Dendritic cell treated with granulocyte-macrophage colony-stimulating factor and Interleukin-4, amounts not matched to agents 40 ng/mL and 50 ng/mL, for 4 days (primary cell): ENCODE measurements at regions not wholly inside any gene's neighbourhood (a gene's known extent, or its start where the extent isn't known, plus 50 kb on each side); places are given as distances from the start of the nearest gene placed in this dataset.

ENCODE experiments used
- H3K27ac Mint-ChIP-seq: one replicate; pipeline ENCODE4 v1.8.0; 2022; ENCODE audit warnings: mild to moderate bottlenecking, mixed read lengths
- H3K27me3 Mint-ChIP-seq: one replicate; pipeline ENCODE4 v1.8.0; 2022; ENCODE audit warnings: mild to moderate bottlenecking, mixed read lengths
- H3K36me3 Mint-ChIP-seq: one replicate; pipeline ENCODE4 v1.8.0; 2022; ENCODE audit warnings: low read depth, mixed read lengths
- H3K4me1 Mint-ChIP-seq: one replicate; pipeline ENCODE4 v1.8.0; 2022; ENCODE audit warnings: low read depth, mixed read lengths
- H3K4me3 Mint-ChIP-seq: one replicate; pipeline ENCODE4 v1.8.0; 2022; ENCODE audit warnings: mild to moderate bottlenecking, moderate library complexity, mixed read lengths
- H3K9me3 Mint-ChIP-seq: one replicate; pipeline ENCODE4 v1.8.0; 2022; ENCODE audit warnings: mixed read lengths
- intact Hi-C: fragments of 100-400 bp; cut with micrococcal nuclease; formaldehyde crosslinking; loops from one replicate; pipeline ENCODE4 v1.15.0; 2022

GRCh38 chr10:6305401-6306321, 102.9 kb downstream of the PFKFB3 start:
- H3K36me3 Mint-ChIP-seq: no peaks in the 10 kb centered on the region

GRCh38 chr10:6306917-6307316, 104.2 kb downstream of the PFKFB3 start:
- peaks cover 20% of the 10 kb centered on the region for H3K4me1 Mint-ChIP-seq
- no peak overlapping the region for H3K27ac Mint-ChIP-seq
- intact Hi-C loops: no loop called here
- H3K9me3 Mint-ChIP-seq: peaks cover 7% of the 10 kb centered on the region
- H3K36me3 Mint-ChIP-seq: no peaks in the 10 kb centered on the region
- H3K27me3 Mint-ChIP-seq: peaks cover 8% of the 10 kb centered on the region
- H3K4me3 Mint-ChIP-seq: no peak overlapping the region

More at GRCh38 chr10:6305401-6306321, 102.9 kb downstream of the PFKFB3 start:
- H3K4me1 Mint-ChIP-seq: peaks cover 31% of the 10 kb centered on the region
- H3K4me3 Mint-ChIP-seq: no peak overlapping the region
- peaks cover 5% of the 10 kb centered on the region for H3K27me3 Mint-ChIP-seq
- peaks cover 7% of the 10 kb centered on the region for H3K9me3 Mint-ChIP-seq
- intact Hi-C loops: no loop called here
- no peak overlapping the region for H3K27ac Mint-ChIP-seq

GRCh38 chr10:6309816-6310215, 107.1 kb downstream of the PFKFB3 start:
- H3K27ac Mint-ChIP-seq: no peak overlapping the region
- peaks cover 7% of the 10 kb centered on the region for H3K9me3 Mint-ChIP-seq
- H3K27me3 Mint-ChIP-seq: peaks cover 16% of the 10 kb centered on the region
- intact Hi-C loops: no loop called here
- H3K4me1 Mint-ChIP-seq: peaks cover 9% of the 10 kb centered on the region
- no peak overlapping the region for H3K4me3 Mint-ChIP-seq
- H3K36me3 Mint-ChIP-seq: no peaks in the 10 kb centered on the region

DNA sequence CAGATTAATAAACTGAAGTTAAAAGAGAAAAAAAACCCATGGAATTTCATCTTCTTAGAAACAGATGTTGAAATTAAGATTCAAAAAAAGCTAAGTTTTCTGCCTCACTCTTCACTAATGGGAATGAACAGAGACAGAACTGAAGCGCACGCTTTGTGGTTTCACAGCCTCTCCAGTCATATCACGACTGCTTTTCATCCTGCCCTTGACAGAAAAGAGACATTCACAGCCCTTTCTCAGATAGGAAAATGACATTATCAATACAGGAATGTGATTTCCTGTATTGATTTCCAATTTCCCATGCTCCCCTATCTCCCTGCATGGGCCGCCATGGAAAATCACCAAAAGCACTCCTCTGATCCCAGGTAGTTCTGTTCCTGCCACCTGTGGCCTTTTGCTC, 108.2 kb downstream of the PFKFB3 start:
- peaks cover 17% of the 10 kb centered on the region for H3K27me3 Mint-ChIP-seq
- peaks cover 7% of the 10 kb centered on the region for H3K9me3 Mint-ChIP-seq
- H3K4me1 Mint-ChIP-seq: peaks cover 2% of the 10 kb centered on the region
- no peak overlapping the region for H3K27ac Mint-ChIP-seq
- no peak overlapping the region for H3K4me3 Mint-ChIP-seq
- intact Hi-C loops: no loop called here
- H3K36me3 Mint-ChIP-seq: no peaks in the 10 kb centered on the region

DNA sequence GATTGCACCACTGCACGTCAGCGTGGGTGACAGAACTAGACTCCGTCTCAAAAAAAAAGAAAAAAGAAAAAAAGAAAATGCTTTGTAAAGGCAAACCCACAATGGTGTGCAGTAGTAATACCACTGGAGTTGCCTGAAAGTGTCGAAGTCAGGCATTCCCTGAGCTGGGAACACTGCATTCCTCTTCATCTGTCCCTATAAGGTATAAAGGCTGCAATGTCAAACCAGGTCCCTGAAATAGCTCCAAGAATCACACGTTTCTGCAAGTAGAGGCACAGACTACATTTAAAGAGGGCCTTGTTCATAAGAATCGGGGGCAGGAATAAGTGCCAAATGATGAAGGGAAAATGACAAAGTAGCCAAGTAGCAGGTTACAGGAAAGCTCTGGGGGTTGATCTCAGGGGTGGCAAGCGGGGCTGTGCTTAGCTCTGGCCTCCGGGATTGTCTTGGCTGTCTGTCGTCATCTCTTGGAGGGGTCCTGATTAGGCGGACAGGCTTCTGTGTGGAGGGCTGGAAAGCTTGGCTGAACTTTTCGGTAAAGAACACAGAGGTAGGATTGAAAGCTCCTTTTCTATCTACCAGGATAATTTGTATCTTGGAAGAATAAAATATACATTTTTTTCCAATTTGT, 109.1 kb downstream of the PFKFB3 start:
- H3K9me3 Mint-ChIP-seq: peaks cover 6% of the 10 kb centered on the region
- H3K27ac Mint-ChIP-seq: no peak overlapping the region
- no peak overlapping the region for H3K4me3 Mint-ChIP-seq
- H3K4me1 Mint-ChIP-seq: no peaks in the 10 kb centered on the region
- peaks cover 16% of the 10 kb centered on the region for H3K27me3 Mint-ChIP-seq
- intact Hi-C loops: no loop called here
- H3K36me3 Mint-ChIP-seq: no peaks in the 10 kb centered on the region

DNA sequence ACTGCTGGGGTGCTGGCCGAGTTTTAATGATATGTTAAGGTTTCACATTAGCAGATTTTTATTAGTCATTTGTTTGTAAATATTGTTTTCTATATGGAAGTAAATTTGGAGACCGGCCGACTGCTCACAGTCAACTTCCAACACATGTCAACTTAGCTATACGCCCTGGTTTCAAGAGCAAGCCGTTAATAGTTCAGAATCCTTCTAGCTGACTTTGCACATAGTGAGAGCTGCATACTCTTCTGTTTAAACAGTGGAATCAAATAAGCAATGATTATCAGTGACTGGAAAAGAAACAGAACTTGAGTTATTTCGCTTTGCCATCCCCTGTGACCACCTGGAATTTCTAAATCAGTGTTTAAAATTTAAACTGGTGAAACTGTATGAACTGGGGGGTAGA, 109.9 kb downstream of the PFKFB3 start:
- intact Hi-C loops: no loop called here
- Mint-ChIP-seq H3K4me3 (no peak overlapping the region), H3K27ac (no peak overlapping the region), H3K9me3 (no peaks in the 10 kb centered on the region), H3K36me3 (no peaks in the 10 kb centered on the region), H3K27me3 (peaks cover 18% of the 10 kb centered on the region), H3K4me1 (no peaks in the 10 kb centered on the region)

- intact Hi-C loops: no loop called here
- no peak overlapping the region for H3K27ac Mint-ChIP-seq
- no peaks in the 10 kb centered on the region for H3K36me3 Mint-ChIP-seq
- H3K4me1 Mint-ChIP-seq: no peaks in the 10 kb centered on the region
- H3K27me3 Mint-ChIP-seq: peaks cover 20% of the 10 kb centered on the region
- no peak overlapping the region for H3K4me3 Mint-ChIP-seq
- no peaks in the 10 kb centered on the region for H3K9me3 Mint-ChIP-seq
Measured at GRCh38 chr10:6313111-6313895, 110.6 kb downstream of the PFKFB3 start.

DNA sequence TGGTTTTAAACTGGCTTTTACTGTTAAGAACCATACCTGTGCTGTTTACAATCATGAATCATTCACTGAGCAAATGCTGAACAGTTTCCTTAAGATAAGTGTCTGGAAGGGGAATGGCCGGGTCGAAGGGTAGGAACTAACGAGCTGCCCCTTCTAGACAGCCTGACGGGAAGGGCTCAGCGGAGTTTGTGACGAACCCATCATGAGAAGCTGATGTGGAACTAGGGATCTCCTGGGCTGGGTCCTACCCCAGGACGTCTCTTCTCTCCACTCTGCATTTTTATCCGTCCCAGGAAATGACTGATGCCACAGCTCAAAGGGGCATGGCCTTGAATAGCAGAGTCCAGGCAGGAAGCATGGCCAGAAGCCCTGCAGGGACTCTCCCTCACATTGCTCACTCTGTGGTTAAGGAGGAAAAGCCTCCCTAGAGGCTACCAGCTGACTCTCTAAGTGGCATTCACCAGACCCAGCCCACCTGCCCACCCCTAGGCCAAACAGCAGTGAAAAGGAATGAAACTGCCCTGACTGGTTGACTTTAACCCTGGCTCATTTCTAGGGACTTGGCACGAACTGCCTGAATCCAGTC, 112.0 kb downstream of the PFKFB3 start:
- intact Hi-C loops: no loop called here
- Mint-ChIP-seq H3K4me3 (no peak overlapping the region), H3K4me1 (no peaks in the 10 kb centered on the region), H3K9me3 (no peaks in the 10 kb centered on the region), H3K27me3 (peaks cover 20% of the 10 kb centered on the region), H3K36me3 (no peaks in the 10 kb centered on the region), H3K27ac (no peak overlapping the region)

GRCh38 chr10:6319119-6319518, 116.4 kb downstream of the PFKFB3 start:
- H3K4me3 Mint-ChIP-seq: no peak overlapping the region
- H3K9me3 Mint-ChIP-seq: no peaks in the 10 kb centered on the region
- H3K36me3 Mint-ChIP-seq: no peaks in the 10 kb centered on the region
- no peaks in the 10 kb centered on the region for H3K4me1 Mint-ChIP-seq
- intact Hi-C loops: no loop called here
- H3K27me3 Mint-ChIP-seq: peaks cover 13% of the 10 kb centered on the region
- no peak overlapping the region for H3K27ac Mint-ChIP-seq

GRCh38 chr10:6320320-6321010, 117.7 kb downstream of the PFKFB3 start:
- intact Hi-C loops: no loop called here

DNA sequence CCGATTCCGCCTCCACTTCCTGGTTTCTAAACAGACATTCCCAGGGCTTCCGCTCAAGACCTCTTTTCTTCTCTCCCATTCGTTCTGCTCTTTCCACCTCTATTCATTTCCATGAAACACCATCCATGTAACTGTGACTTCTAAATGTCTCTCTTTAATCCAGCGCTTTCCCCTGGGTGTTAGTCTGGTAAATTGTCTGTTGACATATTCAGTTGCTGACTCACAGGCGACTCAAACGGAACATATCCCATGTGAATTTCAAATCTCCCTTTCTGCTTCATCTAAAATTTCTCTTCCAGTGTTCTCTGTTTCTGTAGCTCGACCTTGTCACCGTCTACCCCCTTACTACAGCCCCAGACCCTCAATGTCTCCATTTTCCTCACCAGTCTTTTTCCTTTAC, 119.1 kb downstream of the PFKFB3 start:
- Mint-ChIP-seq H3K27ac (no peak overlapping the region), H3K27me3 (peaks cover 5% of the 10 kb centered on the region), H3K4me1 (no peaks in the 10 kb centered on the region), H3K9me3 (no peaks in the 10 kb centered on the region), H3K36me3 (no peaks in the 10 kb centered on the region), H3K4me3 (no peak overlapping the region)
- intact Hi-C loops: no loop called here

More at GRCh38 chr10:6320320-6321010, 117.7 kb downstream of the PFKFB3 start:
- H3K27me3 Mint-ChIP-seq: peaks cover 7% of the 10 kb centered on the region
- no peaks in the 10 kb centered on the region for H3K36me3 Mint-ChIP-seq
- H3K4me1 Mint-ChIP-seq: no peaks in the 10 kb centered on the region
- no peak overlapping the region for H3K4me3 Mint-ChIP-seq
- H3K27ac Mint-ChIP-seq: no peak overlapping the region
- H3K9me3 Mint-ChIP-seq: no peaks in the 10 kb centered on the region

DNA sequence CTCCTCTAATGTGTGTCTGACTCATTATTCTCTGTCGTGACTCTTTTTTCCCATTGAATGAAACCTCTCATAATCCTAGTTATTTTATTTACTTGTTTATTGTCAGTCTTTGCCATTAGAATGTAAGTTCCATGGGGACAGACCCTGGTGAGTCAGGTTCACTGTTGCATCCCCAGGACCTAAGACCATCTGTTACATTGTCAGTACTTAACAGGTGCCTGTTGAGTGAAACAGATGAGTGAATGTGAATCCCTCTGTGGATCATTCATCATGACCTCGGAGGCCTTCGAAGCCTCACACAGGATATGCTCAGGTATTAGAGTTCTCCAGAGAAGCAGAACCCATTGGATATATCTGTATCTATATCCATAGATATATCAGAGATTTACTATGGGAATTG, 120.1 kb downstream of the PFKFB3 start:
- no peak overlapping the region for H3K4me3 Mint-ChIP-seq
- H3K4me1 Mint-ChIP-seq: peaks cover 1% of the 10 kb centered on the region
- no peaks in the 10 kb centered on the region for H3K27me3 Mint-ChIP-seq
- intact Hi-C loops: no loop called here
- no peak overlapping the region for H3K27ac Mint-ChIP-seq
- no peaks in the 10 kb centered on the region for H3K9me3 Mint-ChIP-seq
- H3K36me3 Mint-ChIP-seq: no peaks in the 10 kb centered on the region

DNA sequence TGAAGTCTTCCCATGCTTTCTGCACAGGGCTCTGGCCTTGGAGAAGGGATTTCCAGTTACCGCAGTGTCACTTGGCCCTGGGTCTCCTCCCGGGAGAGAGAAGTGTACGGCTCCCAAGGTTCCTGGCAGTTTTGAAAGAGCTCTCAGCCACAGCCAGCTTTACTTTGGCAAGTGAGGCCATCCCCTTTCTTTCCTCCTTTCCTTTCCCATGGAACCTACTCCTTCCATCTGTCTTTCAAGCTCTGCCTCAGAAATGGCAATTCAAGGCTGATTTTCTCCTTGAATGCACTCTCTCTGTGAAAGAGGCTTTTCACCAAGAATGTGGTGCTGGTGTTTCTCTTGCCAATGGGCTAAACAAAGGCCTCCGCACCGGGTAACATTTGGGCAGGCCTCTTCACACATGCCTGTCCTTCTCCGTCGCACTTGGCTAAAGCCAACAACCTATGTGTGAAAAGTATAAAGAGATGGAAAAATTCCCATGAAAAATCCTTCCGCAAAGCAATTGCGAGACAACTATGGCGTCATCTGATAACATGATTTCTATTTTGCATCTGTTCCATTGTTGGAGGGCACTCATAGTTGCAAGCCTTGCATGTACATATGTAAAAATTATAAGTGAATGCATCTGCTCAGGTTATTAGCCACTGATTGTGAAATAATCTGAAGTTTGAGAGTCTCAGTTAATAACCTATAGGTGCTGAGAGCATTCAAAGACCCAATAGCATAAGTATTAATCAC, 125.4 kb downstream of the PFKFB3 start:
- Mint-ChIP-seq H3K27ac (peak overlapping the region; percentile 88), H3K4me1 (peaks cover 25% of the 10 kb centered on the region), H3K4me3 (no peak overlapping the region), H3K9me3 (peaks cover 3% of the 10 kb centered on the region), H3K36me3 (peaks cover under 1% of the 10 kb centered on the region), H3K27me3 (no peaks in the 10 kb centered on the region)
- intact Hi-C loops: no loop called here
